VCaP (cell line): ENCODE measurements at regions not wholly inside any gene's neighbourhood (a gene's known extent, or its start where the extent isn't known, plus 50 kb on each side); places are given as distances from the start of the nearest gene placed in this dataset.

Experiments used
- H3K27ac ChIP-seq: fragments of 450-650 bp; 2 replicates; pipeline ENCODE4 v1.5.1; 2017
- CTCF ChIP-seq: fragments of 450-650 bp; conservative IDR thresholded peaks from 2 replicates; pipeline ENCODE4 v1.5.1; 2017; ENCODE audit warnings: mild to moderate bottlenecking, moderate library complexity

- no peak overlapping the region for H3K27ac ChIP-seq
- TF ChIP-seq CTCF: no peak
Observed at GRCh38 chr1:60870269-60870865, 212.0 kb upstream of the NFIA start.

- no peak for TF ChIP-seq CTCF
- no peak overlapping the region for H3K27ac ChIP-seq
Observed at GRCh38 chr1:60868901-60869663, 213.3 kb upstream of the NFIA start.

GRCh38 chr1:60867782-60868181 is 214.6 kb upstream of the NFIA start:
- H3K27ac ChIP-seq: no peak overlapping the region
- TF ChIP-seq CTCF: no peak

DNA sequence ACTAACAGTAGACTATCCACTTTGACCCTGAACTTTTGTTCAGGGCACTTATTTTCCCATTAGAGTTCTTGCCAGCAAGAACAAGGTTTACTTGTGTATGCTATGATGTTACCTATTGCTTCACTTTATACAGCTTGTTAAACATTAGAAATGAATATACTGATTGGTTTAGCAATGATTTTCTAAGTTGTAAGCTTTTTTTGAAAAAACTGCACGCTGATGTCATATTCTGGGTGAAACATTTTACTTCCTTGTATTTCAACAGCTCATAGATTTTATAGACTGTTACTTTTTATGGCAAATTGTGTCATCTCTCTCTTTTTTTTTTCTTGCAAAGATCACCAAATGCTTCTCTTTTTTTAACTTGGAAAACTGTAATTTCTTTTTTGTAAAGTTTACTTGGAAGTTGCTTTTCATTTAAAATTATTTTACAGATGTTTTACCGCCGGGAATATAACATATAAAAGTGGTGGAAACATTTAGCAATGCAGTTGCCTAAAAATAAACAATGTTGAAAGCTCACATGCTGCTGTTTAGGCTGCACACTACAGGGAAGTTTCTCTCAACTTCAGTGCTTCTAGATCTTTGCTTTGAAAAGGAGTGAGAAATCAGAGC is 215.3 kb upstream of the NFIA start:
- H3K27ac ChIP-seq: no peak overlapping the region
- TF ChIP-seq CTCF: no peak

GRCh38 chr1:60866226-60866900 is 216.0 kb upstream of the NFIA start:
- TF ChIP-seq CTCF: no peak
- H3K27ac ChIP-seq: no peak overlapping the region

GRCh38 chr1:60865166-60865565 is 217.2 kb upstream of the NFIA start:
- H3K27ac ChIP-seq: no peak overlapping the region
- TF ChIP-seq CTCF: no peak

- no peak overlapping the region for H3K27ac ChIP-seq
- no peak for TF ChIP-seq CTCF
Observed at GRCh38 chr1:60864722-60865121, 217.6 kb upstream of the NFIA start.
